ENCODE measurements at regions not wholly inside any gene's neighbourhood (a gene's known extent, or its start where the extent isn't known, plus 50 kb on each side); places are given as distances from the start of the nearest gene placed in this dataset.

- no peak for DNase-seq (ENCODE audit: low spot score)
Measured at GRCh38 chr1:117678246-117678977, 72.6 kb downstream of the TENT5C start.

- no peak for DNase-seq (ENCODE audit: low spot score)
Measured at GRCh38 chr1:117679299-117679698, 73.5 kb downstream of the TENT5C start.

GRCh38 chr1:117679868-117680267 lies 74.0 kb downstream of the TENT5C start:
- no peak for DNase-seq (ENCODE audit: low spot score)

GRCh38 chr1:117680316-117681002 lies 74.6 kb downstream of the TENT5C start:
- no peak for DNase-seq (ENCODE audit: low spot score)

- DNase-seq (ENCODE audit: low spot score), result no peak
Measured at GRCh38 chr1:117681093-117681900, 75.4 kb downstream of the TENT5C start.

GRCh38 chr1:117681901-117682250 lies 76.0 kb downstream of the TENT5C start:
- no peak for DNase-seq (ENCODE audit: low spot score)

- no peak for DNase-seq (ENCODE audit: low spot score)
Measured at GRCh38 chr1:117682372-117682771, 76.5 kb downstream of the TENT5C start.

GRCh38 chr1:117683571-117684285 lies 77.9 kb downstream of the TENT5C start:
- no peak for DNase-seq (ENCODE audit: low spot score)

GRCh38 chr1:117685936-117686806 lies 80.3 kb downstream of the TENT5C start:
- peak; percentile 94 for DNase-seq (ENCODE audit: low spot score)

GRCh38 chr1:117686907-117687306 lies 81.1 kb downstream of the TENT5C start:
- DNase-seq (ENCODE audit: low spot score), result no peak

- no peak for DNase-seq (ENCODE audit: low spot score)
Measured at GRCh38 chr1:117689997-117690625, 84.3 kb downstream of the TENT5C start.

GRCh38 chr1:117691942-117692341 lies 86.1 kb downstream of the TENT5C start:
- no peak for DNase-seq (ENCODE audit: low spot score)

- DNase-seq (ENCODE audit: low spot score), result no peak
Measured at GRCh38 chr1:117694543-117694942, 88.7 kb downstream of the TENT5C start.

- no peak for DNase-seq (ENCODE audit: low spot score)
Measured at GRCh38 chr1:117695796-117696490, 90.1 kb downstream of the TENT5C start.

GRCh38 chr1:117696561-117696960 lies 90.7 kb downstream of the TENT5C start:
- DNase-seq (ENCODE audit: low spot score), result no peak

GRCh38 chr1:117697220-117697781 lies 91.5 kb downstream of the TENT5C start:
- no peak for DNase-seq (ENCODE audit: low spot score)

- DNase-seq (ENCODE audit: low spot score), result no peak
Measured at GRCh38 chr1:117698398-117699160, 92.7 kb downstream of the TENT5C start.

GRCh38 chr1:117699953-117700352 lies 94.1 kb downstream of the TENT5C start:
- no peak for DNase-seq (ENCODE audit: low spot score)

- no peak for DNase-seq (ENCODE audit: low spot score)
Measured at GRCh38 chr1:117702654-117703053, 96.8 kb downstream of the TENT5C start.

Measured in cerebellar cortex (tissue), 1 donor.